Nephron progenitor cell (in vitro differentiated cells): ENCODE measurements at regions not wholly inside any gene's neighbourhood (a gene's known extent, or its start where the extent isn't known, plus 50 kb on each side); places are given as distances from the start of the nearest gene placed in this dataset.

Experiments used
- DNase-seq: peaks from one replicate; pipeline ENCODE4 v3.0.0; 2021
- H3K27ac Mint-ChIP-seq: 2 replicates; pipeline ENCODE4 v1.8.0; 2021; ENCODE audit warnings: mild to moderate bottlenecking, moderate library complexity, mixed read lengths
- H3K27me3 Mint-ChIP-seq: 2 replicates; pipeline ENCODE4 v1.8.0; 2021; ENCODE audit warnings: mild to moderate bottlenecking, low read depth, mixed read lengths; ENCODE audit not compliant: poor library complexity
- H3K36me3 Mint-ChIP-seq: 2 replicates; pipeline ENCODE4 v1.8.0; 2021; ENCODE audit warnings: low read depth, mixed read lengths
- H3K4me1 Mint-ChIP-seq: 2 replicates; pipeline ENCODE4 v1.8.0; 2021; ENCODE audit warnings: mixed read lengths
- H3K4me3 Mint-ChIP-seq: 2 replicates; pipeline ENCODE4 v1.8.0; 2021; ENCODE audit warnings: mild to moderate bottlenecking, moderate library complexity, mixed read lengths
- H3K9me3 Mint-ChIP-seq: 2 replicates; pipeline ENCODE4 v1.8.0; 2021; ENCODE audit warnings: mild to moderate bottlenecking, moderate library complexity, mixed read lengths
- CTCF ChIP-seq: fragments of 200-600 bp; sonication (generic); IDR thresholded peaks from 2 replicates; pipeline ENCODE4 v1.5.0; 2021; ENCODE audit warnings: antibody characterized with exemption

DNA sequence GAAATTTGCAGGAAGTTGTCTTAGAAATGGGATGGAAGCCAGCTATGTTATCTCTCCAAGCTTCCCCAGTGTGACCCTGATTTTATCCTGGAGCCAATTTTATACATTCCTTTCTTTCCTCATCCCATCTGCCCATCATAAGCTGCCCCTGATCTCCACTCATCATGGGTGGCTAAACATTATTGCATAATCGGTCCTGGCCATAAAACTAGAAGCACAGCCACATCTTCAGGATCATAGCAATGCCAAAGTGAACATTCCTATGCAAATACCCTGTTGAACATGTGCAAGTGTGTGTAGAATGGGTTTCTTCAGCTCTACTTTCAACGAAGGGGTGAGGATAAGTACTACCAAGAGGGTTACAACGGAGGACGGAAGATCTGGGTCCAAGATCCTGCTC is 50.6 kb upstream of the COG2 start:
- Mint-ChIP-seq H3K9me3 (no peaks in the 10 kb centered on the region), H3K27ac (no peak overlapping the region), H3K4me3 (no peak overlapping the region), H3K36me3 (no peaks in the 10 kb centered on the region), H3K4me1 (no peaks in the 10 kb centered on the region), H3K27me3 (peaks cover 20% of the 10 kb centered on the region)
- TF ChIP-seq CTCF: no peak
- no peak for DNase-seq

DNA sequence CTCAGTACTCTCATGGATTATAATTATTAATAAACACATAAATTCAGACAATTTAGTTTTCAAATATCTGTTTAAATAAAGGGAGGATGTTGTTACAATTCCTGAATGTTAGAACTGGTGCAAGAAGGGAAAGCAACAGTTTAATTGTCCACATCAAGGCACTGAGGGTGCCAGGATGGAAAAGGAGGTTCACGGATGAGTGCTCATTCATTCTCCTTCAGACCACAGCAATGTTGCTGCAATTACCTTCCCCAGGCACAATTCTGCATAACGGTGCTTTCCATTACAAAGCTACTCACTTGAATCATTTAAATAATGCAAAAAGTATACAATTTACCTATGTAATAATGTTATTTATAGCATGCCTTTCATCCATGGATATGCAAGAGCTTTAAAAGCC is 52.3 kb upstream of the COG2 start:
- Mint-ChIP-seq H3K36me3 (no peaks in the 10 kb centered on the region), H3K27me3 (peaks cover 14% of the 10 kb centered on the region), H3K9me3 (no peaks in the 10 kb centered on the region), H3K27ac (no peak overlapping the region), H3K4me1 (no peaks in the 10 kb centered on the region), H3K4me3 (no peak overlapping the region)
- no peak for TF ChIP-seq CTCF
- no peak for DNase-seq

- Mint-ChIP-seq H3K4me1 (no peaks in the 10 kb centered on the region), H3K27me3 (peaks cover 13% of the 10 kb centered on the region), H3K36me3 (no peaks in the 10 kb centered on the region), H3K4me3 (no peak overlapping the region), H3K9me3 (no peaks in the 10 kb centered on the region), H3K27ac (no peak overlapping the region)
- DNase-seq: no peak
- no peak for TF ChIP-seq CTCF
Observed at GRCh38 chr1:230588323-230588746, 53.9 kb upstream of the COG2 start.

GRCh38 chr1:230587061-230587460 is 55.2 kb upstream of the COG2 start:
- peaks cover 8% of the 10 kb centered on the region for H3K27me3 Mint-ChIP-seq
- no peak for DNase-seq
- no peaks in the 10 kb centered on the region for H3K4me1 Mint-ChIP-seq
- H3K4me3 Mint-ChIP-seq: no peak overlapping the region
- H3K9me3 Mint-ChIP-seq: peaks cover 4% of the 10 kb centered on the region
- no peak overlapping the region for H3K27ac Mint-ChIP-seq
- no peak for TF ChIP-seq CTCF
- no peaks in the 10 kb centered on the region for H3K36me3 Mint-ChIP-seq

- no peak for DNase-seq
- no peak for TF ChIP-seq CTCF
- Mint-ChIP-seq H3K36me3 (no peaks in the 10 kb centered on the region), H3K4me1 (peaks cover 3% of the 10 kb centered on the region), H3K27ac (no peak overlapping the region), H3K9me3 (peaks cover 8% of the 10 kb centered on the region), H3K4me3 (no peak overlapping the region), H3K27me3 (peaks cover 2% of the 10 kb centered on the region)
Observed at GRCh38 chr1:230584660-230585059, 57.6 kb upstream of the COG2 start.

- Mint-ChIP-seq H3K9me3 (peaks cover 8% of the 10 kb centered on the region), H3K4me3 (no peak overlapping the region), H3K4me1 (peaks cover 4% of the 10 kb centered on the region), H3K27me3 (peaks cover 15% of the 10 kb centered on the region), H3K36me3 (no peaks in the 10 kb centered on the region), H3K27ac (no peak overlapping the region)
- no peak for DNase-seq
- no peak for TF ChIP-seq CTCF
Observed at GRCh38 chr1:230581446-230582079, 60.7 kb upstream of the COG2 start.
